KOPT-K1 (cell line): ENCODE measurements at regions not wholly inside any gene's neighbourhood (a gene's known extent, or its start where the extent isn't known, plus 50 kb on each side); places are given as distances from the start of the nearest gene placed in this dataset.

Experiments used
- H3K27ac ChIP-seq: fragments of 200-600 bp; sonication (generic); 2 replicates; pipeline ENCODE4 v1.5.1; 2016; ENCODE audit warnings: antibody characterized with exemption, mild to moderate bottlenecking, low read depth, low read length; ENCODE audit not compliant: poor library complexity, severe bottlenecking
- H3K36me3 ChIP-seq: fragments of 200-600 bp; sonication (generic); 2 replicates; pipeline ENCODE4 v1.5.1; 2017; ENCODE audit warnings: antibody characterized with exemption, mild to moderate bottlenecking, low read length, moderate library complexity; ENCODE audit not compliant: insufficient read depth
- H3K9me3 ChIP-seq: fragments of 200-600 bp; sonication (generic); 2 replicates; pipeline ENCODE4 v1.5.1; 2017; ENCODE audit warnings: antibody characterized with exemption, low read length, mild to moderate bottlenecking; ENCODE audit not compliant: insufficient read depth, poor library complexity, severe bottlenecking

DNA sequence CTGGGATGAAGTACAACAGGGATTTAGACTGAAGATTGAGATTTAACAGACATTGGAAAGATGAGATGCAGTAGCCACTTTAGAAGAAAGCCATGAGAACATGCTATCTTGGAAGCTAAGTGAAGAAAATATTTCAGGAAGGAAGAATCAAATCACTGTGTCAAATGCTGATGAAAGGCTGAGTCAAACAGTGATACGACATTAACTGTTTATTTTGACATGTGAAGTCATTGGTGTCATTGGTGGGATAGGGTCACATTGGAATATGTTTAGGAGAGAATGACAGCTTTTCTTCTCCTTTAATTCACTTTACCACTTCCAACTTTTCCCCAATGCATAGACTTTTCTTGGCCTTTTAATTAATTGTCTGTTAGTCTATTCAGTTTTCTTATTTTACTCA is 653.0 kb upstream of the BOD1L1 start:
- Histone ChIP-seq H3K36me3 (no peaks in the 10 kb centered on the region), H3K27ac (no peak overlapping the region), H3K9me3 (no peaks in the 10 kb centered on the region)

DNA sequence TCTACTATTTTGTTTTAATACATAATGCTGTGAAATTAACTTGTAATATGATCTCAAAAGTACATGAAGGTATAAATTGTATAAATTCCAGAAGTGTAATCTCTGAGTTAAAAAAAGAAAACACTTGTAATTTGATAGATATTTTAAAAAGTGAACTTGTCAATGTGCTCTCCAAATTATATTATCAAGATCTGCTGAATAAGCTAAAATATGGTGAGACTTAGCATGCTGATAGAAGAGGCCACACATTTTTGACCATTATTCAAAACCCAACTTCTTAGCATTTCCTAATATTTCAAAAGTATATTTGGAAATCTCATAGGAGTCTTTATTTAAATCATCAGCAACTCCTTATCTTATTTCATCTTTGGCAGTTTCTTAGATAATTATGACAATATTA is 657.1 kb upstream of the BOD1L1 start:
- Histone ChIP-seq H3K27ac (no peak overlapping the region), H3K9me3 (no peaks in the 10 kb centered on the region), H3K36me3 (no peaks in the 10 kb centered on the region)

DNA sequence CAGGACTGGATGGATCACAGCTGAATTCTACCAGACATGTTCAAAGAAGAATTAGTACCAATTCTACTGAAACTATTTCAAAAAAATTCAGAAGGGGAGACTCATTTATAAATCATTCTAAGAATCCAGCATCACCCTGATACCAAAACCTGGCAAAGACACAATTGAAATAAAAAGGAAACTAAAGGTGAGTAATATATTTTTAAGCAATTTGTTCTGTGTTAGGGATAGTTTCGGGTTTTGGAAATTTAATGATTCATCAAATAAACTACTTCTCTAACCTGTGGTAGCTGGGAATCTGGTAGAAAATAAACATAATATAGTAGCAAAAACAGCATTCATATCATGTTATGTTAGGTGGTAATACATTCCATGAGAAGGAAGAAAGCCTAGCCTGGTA is 662.2 kb upstream of the BOD1L1 start:
- Histone ChIP-seq H3K9me3 (no peaks in the 10 kb centered on the region), H3K27ac (no peak overlapping the region), H3K36me3 (no peaks in the 10 kb centered on the region)

DNA sequence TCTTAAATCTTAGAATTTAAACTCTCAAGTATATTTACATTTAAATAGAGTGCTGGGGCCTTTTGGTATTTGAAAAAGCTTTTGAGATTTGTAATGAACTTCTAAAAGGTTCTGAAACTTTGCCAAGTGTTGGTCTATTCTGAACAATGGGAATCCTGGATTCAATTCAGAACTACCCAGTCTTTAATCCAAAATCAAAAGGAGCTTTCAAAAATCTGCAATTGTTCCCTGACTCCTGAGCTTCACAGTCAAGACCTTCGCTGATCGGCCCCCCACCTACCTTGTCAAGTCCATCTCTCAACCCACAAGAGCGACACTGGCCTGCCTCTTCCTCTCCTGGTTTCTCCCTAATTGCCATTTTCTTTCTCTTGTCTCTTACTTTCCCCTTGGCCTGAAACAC is 666.1 kb upstream of the BOD1L1 start:
- no peaks in the 10 kb centered on the region for H3K9me3 ChIP-seq
- no peaks in the 10 kb centered on the region for H3K36me3 ChIP-seq
- H3K27ac ChIP-seq, result no peak overlapping the region

DNA sequence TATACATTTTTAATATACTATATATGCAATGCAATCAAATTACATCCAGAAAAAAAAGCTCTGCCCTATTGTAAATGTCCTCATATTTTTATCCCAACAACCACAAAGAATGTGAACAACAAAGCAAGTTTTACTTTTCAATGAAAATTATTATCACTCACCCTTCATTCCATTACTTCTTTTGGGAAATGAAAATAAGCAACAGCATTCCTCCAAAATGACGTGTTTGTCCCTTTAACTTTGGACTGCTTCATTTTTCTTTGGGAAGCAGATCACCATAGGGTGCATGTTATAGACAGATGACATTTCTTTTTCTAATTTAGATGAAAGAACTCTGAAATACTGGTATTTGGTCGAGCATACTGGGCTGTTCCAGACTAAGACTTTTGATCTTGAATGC is 667.1 kb upstream of the BOD1L1 start:
- H3K36me3 ChIP-seq, result no peaks in the 10 kb centered on the region
- no peaks in the 10 kb centered on the region for H3K9me3 ChIP-seq
- no peak overlapping the region for H3K27ac ChIP-seq

DNA sequence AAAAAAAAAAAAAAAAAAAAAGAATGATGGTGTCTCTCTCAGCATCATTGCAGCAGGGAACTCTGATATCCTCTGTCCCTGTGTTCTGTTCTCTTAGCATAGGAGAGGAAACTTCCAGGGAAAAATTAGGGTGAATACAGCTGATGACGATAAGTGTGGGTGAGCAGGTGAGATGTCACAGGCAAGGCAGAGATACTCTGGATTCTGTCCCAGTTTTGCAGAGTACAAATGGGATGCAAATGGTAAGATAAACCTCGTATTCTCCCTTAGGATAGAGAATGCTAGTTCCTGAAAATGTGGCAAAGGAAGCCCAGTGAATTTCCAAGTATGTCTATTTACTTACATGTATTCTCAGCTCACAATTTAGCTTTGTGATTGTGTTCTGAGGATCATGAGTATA is 671.6 kb upstream of the BOD1L1 start:
- no peaks in the 10 kb centered on the region for H3K36me3 ChIP-seq
- no peaks in the 10 kb centered on the region for H3K9me3 ChIP-seq
- no peak overlapping the region for H3K27ac ChIP-seq

DNA sequence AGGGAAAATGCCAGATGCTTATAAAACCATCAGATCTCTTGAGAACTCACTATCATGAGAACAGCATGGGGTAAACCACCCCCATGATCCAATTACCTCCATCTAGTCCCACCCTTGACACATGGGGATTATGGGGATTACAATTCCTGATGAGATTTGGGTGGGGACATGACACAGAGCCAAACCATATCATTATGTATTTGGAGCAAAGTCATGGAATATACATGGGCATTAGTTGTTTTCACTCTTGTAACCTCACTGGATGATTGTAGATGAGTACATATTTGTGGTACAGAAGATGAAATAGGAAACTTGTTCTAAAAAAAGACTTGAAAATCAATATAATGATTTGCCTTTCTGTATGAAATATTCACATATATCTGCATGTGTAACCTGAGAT is 674.5 kb upstream of the BOD1L1 start:
- Histone ChIP-seq H3K36me3 (no peaks in the 10 kb centered on the region), H3K9me3 (no peaks in the 10 kb centered on the region), H3K27ac (no peak overlapping the region)

DNA sequence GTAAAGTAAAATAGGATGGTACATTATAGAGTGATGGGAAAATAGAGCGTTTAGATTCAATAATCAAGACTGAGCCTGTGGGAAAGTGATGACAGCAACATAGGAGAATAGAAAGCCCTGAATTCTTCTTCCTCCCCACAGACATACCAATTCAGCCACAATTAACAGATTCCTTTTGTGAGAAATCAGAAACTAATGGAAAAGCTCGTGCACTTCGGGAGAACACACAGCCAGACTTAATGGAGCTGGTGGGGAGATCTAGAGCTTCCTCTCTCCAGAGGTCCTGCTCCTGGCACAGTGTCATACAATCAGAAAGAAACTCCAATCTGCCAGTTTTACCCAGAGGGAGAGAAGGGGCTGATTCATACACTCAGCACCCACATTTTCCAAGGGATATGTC is 676.3 kb upstream of the BOD1L1 start:
- no peak overlapping the region for H3K27ac ChIP-seq
- no peaks in the 10 kb centered on the region for H3K9me3 ChIP-seq
- H3K36me3 ChIP-seq, result no peaks in the 10 kb centered on the region

DNA sequence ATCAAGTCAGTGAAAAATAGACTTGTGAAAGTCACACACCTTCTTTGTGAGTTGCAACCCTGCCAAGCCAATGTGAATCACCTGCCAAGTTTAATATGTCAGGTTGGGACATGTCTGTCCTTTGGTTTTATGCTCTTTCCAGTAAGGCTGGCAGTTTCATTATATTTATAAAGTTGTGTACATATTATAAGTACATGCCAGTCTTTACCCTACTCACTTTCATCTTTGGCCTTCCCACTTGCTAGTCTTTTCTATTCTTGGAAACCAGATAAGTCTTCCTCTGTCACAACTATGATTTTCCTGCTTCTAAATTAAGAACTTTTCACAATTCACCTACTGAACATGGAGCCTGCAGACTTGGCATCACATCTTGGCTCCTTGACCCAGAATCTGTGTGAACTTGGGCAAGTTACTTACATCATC is 680.7 kb upstream of the BOD1L1 start:
- Histone ChIP-seq H3K27ac (no peak overlapping the region), H3K36me3 (no peaks in the 10 kb centered on the region), H3K9me3 (no peaks in the 10 kb centered on the region)

DNA sequence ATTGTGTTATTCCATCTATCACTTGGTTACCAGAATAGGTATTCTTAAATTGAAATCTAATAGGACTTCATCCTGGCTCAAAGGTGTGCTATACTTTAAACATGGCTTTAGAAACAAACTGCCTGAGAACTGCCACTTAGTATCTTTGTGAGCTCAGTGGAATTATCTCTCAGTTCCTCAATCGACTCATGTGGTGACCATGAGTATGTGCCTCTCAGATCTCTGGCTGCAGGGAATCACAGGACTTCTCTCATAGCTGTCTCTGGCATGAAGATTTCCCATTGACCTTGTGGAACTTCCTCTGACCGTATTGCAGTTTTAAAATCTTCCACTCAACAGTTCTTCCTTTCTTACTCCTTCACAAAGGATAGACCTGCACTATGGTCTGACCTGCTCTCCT is 681.9 kb upstream of the BOD1L1 start:
- H3K27ac ChIP-seq, result no peak overlapping the region
- no peaks in the 10 kb centered on the region for H3K36me3 ChIP-seq
- H3K9me3 ChIP-seq, result no peaks in the 10 kb centered on the region

DNA sequence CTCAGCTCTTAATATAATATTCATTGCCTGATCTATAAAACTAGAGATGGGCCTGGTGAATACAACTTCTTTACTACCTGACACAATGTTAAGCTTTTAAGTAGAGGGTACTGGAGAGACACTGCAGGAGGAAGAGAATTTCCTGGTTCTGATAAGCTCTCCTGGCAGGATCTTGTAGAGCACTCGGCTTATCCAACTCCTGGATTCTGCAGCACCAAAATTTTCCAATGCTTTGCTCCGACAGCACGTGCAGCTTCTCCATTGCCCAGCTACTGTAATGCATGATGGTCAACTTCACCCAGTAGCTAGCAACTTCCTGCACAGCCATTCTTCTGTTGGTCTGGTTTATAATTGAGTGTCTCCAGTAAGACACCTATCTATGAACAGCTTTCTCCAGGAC is 686.2 kb upstream of the BOD1L1 start:
- Histone ChIP-seq H3K27ac (no peak overlapping the region), H3K9me3 (no peaks in the 10 kb centered on the region), H3K36me3 (no peaks in the 10 kb centered on the region)

DNA sequence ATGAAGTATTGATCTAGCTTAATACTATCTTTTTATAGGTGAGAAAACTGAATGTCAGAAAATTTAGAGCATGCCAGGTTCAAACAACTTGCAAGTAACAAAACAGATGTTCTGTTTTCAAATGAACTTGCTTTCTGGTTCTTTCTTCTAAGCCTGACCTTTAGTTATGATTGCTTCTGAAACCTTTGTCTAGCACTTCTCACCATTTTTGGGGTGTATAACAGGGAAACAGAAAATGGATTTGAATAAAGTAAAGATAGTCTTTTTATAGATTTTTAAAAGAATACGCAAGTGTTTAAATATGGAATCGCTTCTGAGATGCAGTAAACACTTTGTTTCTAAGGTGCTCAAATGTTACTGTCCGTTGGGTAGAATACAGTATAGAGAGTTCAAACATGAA is 687.2 kb upstream of the CPEB2 start:
- H3K36me3 ChIP-seq, result no peaks in the 10 kb centered on the region
- H3K27ac ChIP-seq, result no peak overlapping the region
- no peaks in the 10 kb centered on the region for H3K9me3 ChIP-seq

DNA sequence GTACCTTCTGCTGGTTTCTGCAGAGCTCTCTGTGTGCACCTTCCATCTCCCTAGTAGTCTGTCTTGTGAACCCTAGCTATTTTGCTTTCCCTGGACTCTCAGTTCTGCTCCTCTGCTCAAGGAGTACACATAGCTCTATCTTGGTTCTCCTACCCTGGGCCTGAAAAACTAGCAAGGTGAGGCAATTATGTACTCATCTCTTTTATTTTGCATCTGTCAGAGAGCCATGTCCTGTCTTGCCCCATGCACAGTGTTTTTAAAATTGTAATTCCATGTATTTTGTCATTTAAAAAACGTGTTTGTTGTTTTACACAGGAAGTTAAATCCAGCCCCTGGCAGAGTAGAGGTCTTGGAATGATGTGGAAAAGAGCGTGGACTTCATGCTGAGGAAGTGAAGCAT is 684.9 kb upstream of the CPEB2 start:
- Histone ChIP-seq H3K9me3 (no peaks in the 10 kb centered on the region), H3K36me3 (no peaks in the 10 kb centered on the region), H3K27ac (no peak overlapping the region)

DNA sequence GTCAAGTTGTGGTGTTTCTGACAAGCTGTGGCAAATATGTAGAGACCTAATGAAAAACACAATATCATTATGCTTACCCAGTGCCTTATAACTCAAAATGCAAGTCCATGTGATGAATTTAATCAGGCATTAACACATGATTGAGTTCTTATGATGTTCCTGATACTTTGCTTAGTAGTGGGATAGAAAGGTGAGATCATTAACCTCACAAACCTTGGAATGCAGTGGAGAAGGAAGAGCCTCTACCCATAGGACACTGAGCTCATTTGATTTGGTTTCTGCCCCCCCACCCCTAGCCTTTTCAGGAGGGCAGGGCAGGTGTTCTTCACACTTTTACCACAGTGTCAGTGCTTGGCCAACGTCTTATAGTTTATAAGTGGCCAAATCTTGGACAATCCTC is 683.6 kb upstream of the CPEB2 start:
- Histone ChIP-seq H3K9me3 (no peaks in the 10 kb centered on the region), H3K36me3 (no peaks in the 10 kb centered on the region)

DNA sequence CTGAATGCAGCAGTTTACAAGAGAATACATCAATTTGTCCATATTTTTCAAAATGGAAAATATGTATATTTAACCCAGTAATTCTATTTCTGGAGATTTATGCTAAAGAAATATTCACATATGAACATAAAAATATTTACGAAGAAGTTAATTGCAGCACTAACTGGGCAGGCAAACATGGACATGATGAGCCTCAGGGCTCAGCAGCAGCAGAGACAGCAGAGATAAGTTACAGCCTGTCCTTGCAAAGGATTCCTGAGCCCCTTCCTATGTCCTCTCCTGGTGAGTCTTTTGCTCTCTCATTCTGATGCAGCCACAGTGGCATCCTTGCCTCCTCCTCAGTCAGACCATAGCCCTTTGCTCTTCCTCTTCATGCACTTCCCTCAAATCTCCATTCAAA is 680.6 kb upstream of the CPEB2 start:
- no peak overlapping the region for H3K27ac ChIP-seq
- H3K9me3 ChIP-seq, result no peaks in the 10 kb centered on the region

More for the DNA sequence above, 683.6 kb upstream of the CPEB2 start:
- no peak overlapping the region for H3K27ac ChIP-seq

DNA sequence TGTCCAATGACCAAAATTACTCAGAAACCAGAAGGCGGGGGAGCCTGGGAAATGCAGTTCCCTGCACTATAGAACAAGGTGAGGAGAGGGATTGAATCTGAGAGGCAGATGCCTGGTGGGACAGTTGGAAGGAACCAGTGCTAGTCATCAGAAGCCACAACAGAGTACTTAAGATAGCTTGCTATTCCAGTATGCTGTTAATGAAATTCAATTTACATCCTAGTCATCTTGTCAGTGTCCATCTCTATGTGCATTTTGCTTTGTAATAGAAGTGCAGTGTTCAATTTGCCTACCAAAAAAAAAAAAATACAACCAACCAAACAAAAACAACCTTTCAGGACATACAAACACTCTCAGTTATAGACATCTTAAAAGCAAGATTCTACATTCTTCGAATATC is 679.1 kb upstream of the CPEB2 start:
- H3K27ac ChIP-seq, result no peak overlapping the region
- H3K9me3 ChIP-seq, result no peaks in the 10 kb centered on the region
- H3K36me3 ChIP-seq, result no peaks in the 10 kb centered on the region

More for the DNA sequence above, 680.6 kb upstream of the CPEB2 start:
- no peaks in the 10 kb centered on the region for H3K36me3 ChIP-seq

DNA sequence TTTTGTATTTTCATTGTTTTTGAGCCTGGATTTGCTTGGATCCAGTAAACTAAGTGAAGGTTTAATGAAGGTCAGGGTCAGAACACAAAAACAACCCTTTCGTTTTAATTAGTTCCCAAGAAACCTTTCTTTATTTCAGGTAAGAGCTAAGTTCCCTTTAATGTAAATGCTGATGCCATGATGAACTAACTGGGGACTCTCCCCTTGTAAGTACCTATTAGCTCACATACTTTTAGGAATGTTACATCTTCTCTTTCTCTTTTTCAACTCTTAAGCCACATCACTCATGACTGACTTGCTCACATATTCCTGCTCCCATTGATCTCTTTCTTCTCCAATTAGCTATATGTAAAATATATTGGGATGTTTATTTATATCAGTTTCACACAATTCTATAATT is 673.1 kb upstream of the CPEB2 start:
- no peak overlapping the region for H3K27ac ChIP-seq
- no peaks in the 10 kb centered on the region for H3K36me3 ChIP-seq
- H3K9me3 ChIP-seq, result no peaks in the 10 kb centered on the region
